Heart left ventricle (tissue), 13 donors: ENCODE measurements at regions not wholly inside any gene's neighbourhood (a gene's known extent, or its start where the extent isn't known, plus 50 kb on each side); places are given as distances from the start of the nearest gene placed in this dataset.

ENCODE experiments used
- POLR2A ChIP-seq, 2 donors: fragments of 450-650 bp; IDR thresholded peaks; one replicate each; pipeline ENCODE4 v1.6.1; 2017; ENCODE audit warnings: antibody characterized with exemption in 2 of 2, mild to moderate bottlenecking in 2 of 2, moderate library complexity in 2 of 2
- TF ChIP-seq, protein P1 (sequence below), 12 donors: fragments of 200-600 bp; sonication (generic) in 4 of 12; IDR thresholded peaks; one replicate each; pipeline versions ENCODE4 v1.5.0 to v1.8.0; 2018 to 2022; ENCODE audit warnings: antibody characterized with exemption in 12 of 12, mild to moderate bottlenecking in 5 of 12
- donor health status: ischemic (EF 13 %, LVEDD 7.1; RV severe dilation, severe dysfunction).
- donor health status: DM: no; HTN: yes; CAD: no.
- donor health status: DM: no; HTN: no; CAD: no.
- donor health status: ischemic (EF 25% LVEDD 6.9; RV normal size, moderate dysfunction).
- donor health status: ischemic (EF 25% LVEDD 5.7; RV mildly dilated, moderate dysfunction).
- donor health status: ischemic (EF 35%, LVEDD 5.7; RV mildly dilated, moderate dysfunction).
- donor health status: nonischemic (EF 11% LVEDD 7.7; RV severe dilation, severe dysfunction).
- donor health status: DM: yes; HTN: yes; CAD: no.
- donor health status: PGD.
- donor health status: ischemic (EF 29% LVEDD 5.4; RV normal size, mild dysfunction).
- donor health status: nonischemic (EF 23%, LVEDD 6.1; RV moderate dilation, normal function).

DNA sequence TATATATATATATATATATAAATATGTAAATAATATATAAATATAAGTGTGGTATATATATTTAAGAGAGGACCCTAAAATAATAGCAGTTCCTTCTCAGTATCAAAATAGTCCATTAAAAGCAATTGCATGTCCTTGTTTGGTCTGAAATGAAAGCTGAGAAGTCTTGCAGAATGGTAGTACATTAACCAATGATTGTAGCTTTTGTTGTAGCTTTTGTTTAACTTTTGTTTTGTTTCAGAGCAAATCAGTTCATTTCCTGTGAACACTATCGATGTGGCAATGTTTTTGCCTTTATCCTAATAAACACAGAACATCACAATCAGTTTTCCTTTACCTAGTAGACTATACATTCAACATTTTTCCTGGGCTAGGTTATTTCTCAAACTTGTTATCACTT, 1256.2 kb upstream of the SPRY2 start:
- TF ChIP-seq, protein P1, sequence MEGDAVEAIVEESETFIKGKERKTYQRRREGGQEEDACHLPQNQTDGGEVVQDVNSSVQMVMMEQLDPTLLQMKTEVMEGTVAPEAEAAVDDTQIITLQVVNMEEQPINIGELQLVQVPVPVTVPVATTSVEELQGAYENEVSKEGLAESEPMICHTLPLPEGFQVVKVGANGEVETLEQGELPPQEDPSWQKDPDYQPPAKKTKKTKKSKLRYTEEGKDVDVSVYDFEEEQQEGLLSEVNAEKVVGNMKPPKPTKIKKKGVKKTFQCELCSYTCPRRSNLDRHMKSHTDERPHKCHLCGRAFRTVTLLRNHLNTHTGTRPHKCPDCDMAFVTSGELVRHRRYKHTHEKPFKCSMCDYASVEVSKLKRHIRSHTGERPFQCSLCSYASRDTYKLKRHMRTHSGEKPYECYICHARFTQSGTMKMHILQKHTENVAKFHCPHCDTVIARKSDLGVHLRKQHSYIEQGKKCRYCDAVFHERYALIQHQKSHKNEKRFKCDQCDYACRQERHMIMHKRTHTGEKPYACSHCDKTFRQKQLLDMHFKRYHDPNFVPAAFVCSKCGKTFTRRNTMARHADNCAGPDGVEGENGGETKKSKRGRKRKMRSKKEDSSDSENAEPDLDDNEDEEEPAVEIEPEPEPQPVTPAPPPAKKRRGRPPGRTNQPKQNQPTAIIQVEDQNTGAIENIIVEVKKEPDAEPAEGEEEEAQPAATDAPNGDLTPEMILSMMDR (IDR thresholded peaks at IDR 0.05): no peak
- TF ChIP-seq POLR2A (IDR thresholded peaks at IDR 0.05): no peak
